H7 (cell line): ENCODE measurements at regions not wholly inside any gene's neighbourhood (a gene's known extent, or its start where the extent isn't known, plus 50 kb on each side); places are given as distances from the start of the nearest gene placed in this dataset.

Experiments
- DNase-seq: peaks from one replicate; pipeline ENCODE4 v3.0.0; 2012
- H3K27me3 ChIP-seq: 2 replicates; pipeline ENCODE4 v1.6.0; 2011; ENCODE audit warnings: mild to moderate bottlenecking, low read length; ENCODE audit not compliant: control insufficient read depth, insufficient read depth
- H3K36me3 ChIP-seq: replicated peaks from 2 replicates; pipeline ENCODE4 v1.5.1; 2011; ENCODE audit warnings: low read length; ENCODE audit not compliant: control insufficient read depth, insufficient read depth
- H3K4me3 ChIP-seq: 2 replicates; pipeline ENCODE4 v1.5.1; 2011; ENCODE audit warnings: low read depth, mild to moderate bottlenecking, control low read depth, low read length, moderate library complexity; ENCODE audit not compliant: insufficient read depth

- DNase-seq = no peak
- H3K4me3 ChIP-seq = no peak overlapping the region
- H3K36me3 ChIP-seq = no peaks in the 10 kb centered on the region
- no peaks in the 10 kb centered on the region for H3K27me3 ChIP-seq
Measured at GRCh38 chr16:52293204-52293603, 253.7 kb downstream of the TOX3 start.

- H3K27me3 ChIP-seq = no peaks in the 10 kb centered on the region
- no peak overlapping the region for H3K4me3 ChIP-seq
- no peak for DNase-seq
Measured at GRCh38 chr16:52283584-52284375, 263.2 kb downstream of the TOX3 start.

GRCh38 chr16:52283018-52283417 lies 263.9 kb downstream of the TOX3 start:
- H3K36me3 ChIP-seq = no peaks in the 10 kb centered on the region
- DNase-seq = no peak
- no peak overlapping the region for H3K4me3 ChIP-seq
- no peaks in the 10 kb centered on the region for H3K27me3 ChIP-seq

More at GRCh38 chr16:52283584-52284375, 263.2 kb downstream of the TOX3 start:
- H3K36me3 ChIP-seq = no peaks in the 10 kb centered on the region

- no peak for DNase-seq
- Histone ChIP-seq H3K27me3 (no peaks in the 10 kb centered on the region), H3K36me3 (no peaks in the 10 kb centered on the region), H3K4me3 (no peak overlapping the region)
Measured at GRCh38 chr16:52280086-52280485, 266.9 kb downstream of the TOX3 start.

GRCh38 chr16:52271088-52271750 lies 275.7 kb downstream of the TOX3 start:
- Histone ChIP-seq H3K27me3 (no peaks in the 10 kb centered on the region), H3K36me3 (no peaks in the 10 kb centered on the region), H3K4me3 (no peak overlapping the region)
- DNase-seq = no peak

- Histone ChIP-seq H3K4me3 (no peak overlapping the region), H3K27me3 (no peaks in the 10 kb centered on the region), H3K36me3 (no peaks in the 10 kb centered on the region)
- peak; percentile 19 for DNase-seq
Measured at GRCh38 chr16:52265446-52265861, 281.5 kb downstream of the TOX3 start.

GRCh38 chr16:52257534-52257933 lies 289.4 kb downstream of the TOX3 start:
- Histone ChIP-seq H3K36me3 (no peaks in the 10 kb centered on the region), H3K27me3 (no peaks in the 10 kb centered on the region), H3K4me3 (no peak overlapping the region)
- DNase-seq = no peak

- Histone ChIP-seq H3K4me3 (no peak overlapping the region), H3K27me3 (no peaks in the 10 kb centered on the region), H3K36me3 (no peaks in the 10 kb centered on the region)
- DNase-seq = no peak
Measured at GRCh38 chr16:52256310-52257078, 290.4 kb downstream of the TOX3 start.

GRCh38 chr16:52254746-52255145 lies 292.2 kb downstream of the TOX3 start:
- Histone ChIP-seq H3K27me3 (no peaks in the 10 kb centered on the region), H3K4me3 (no peak overlapping the region), H3K36me3 (no peaks in the 10 kb centered on the region)
- no peak for DNase-seq

GRCh38 chr16:52252680-52253079 lies 294.3 kb downstream of the TOX3 start:
- Histone ChIP-seq H3K4me3 (no peak overlapping the region), H3K36me3 (no peaks in the 10 kb centered on the region), H3K27me3 (no peaks in the 10 kb centered on the region)
- peak; percentile 23 for DNase-seq

- Histone ChIP-seq H3K4me3 (no peak overlapping the region), H3K27me3 (no peaks in the 10 kb centered on the region), H3K36me3 (no peaks in the 10 kb centered on the region)
- DNase-seq = no peak
Measured at GRCh38 chr16:52251495-52251894, 295.4 kb downstream of the TOX3 start.

- no peak for DNase-seq
- Histone ChIP-seq H3K36me3 (no peaks in the 10 kb centered on the region), H3K27me3 (no peaks in the 10 kb centered on the region), H3K4me3 (no peak overlapping the region)
Measured at GRCh38 chr16:52247737-52248136, 299.2 kb downstream of the TOX3 start.

- H3K4me3 ChIP-seq = no peak overlapping the region
- no peak for DNase-seq
- no peaks in the 10 kb centered on the region for H3K27me3 ChIP-seq
- no peaks in the 10 kb centered on the region for H3K36me3 ChIP-seq
Measured at GRCh38 chr16:52238710-52239109, 308.2 kb downstream of the TOX3 start.

- DNase-seq = no peak
- Histone ChIP-seq H3K36me3 (no peaks in the 10 kb centered on the region), H3K4me3 (no peak overlapping the region), H3K27me3 (no peaks in the 10 kb centered on the region)
Measured at GRCh38 chr16:52237823-52238222, 309.1 kb downstream of the TOX3 start.

- Histone ChIP-seq H3K36me3 (no peaks in the 10 kb centered on the region), H3K4me3 (no peak overlapping the region), H3K27me3 (no peaks in the 10 kb centered on the region)
- DNase-seq = no peak
Measured at GRCh38 chr16:52235186-52235585, 311.8 kb downstream of the TOX3 start.
